Neuronal stem cell (in vitro differentiated cells): ENCODE measurements at regions not wholly inside any gene's neighbourhood (a gene's known extent, or its start where the extent isn't known, plus 50 kb on each side); places are given as distances from the start of the nearest gene placed in this dataset.
A peak's percentile ranks its signal among the peaks of the same experiment; 100 is the strongest.

Experiments used
- DNase-seq: peaks from one replicate; pipeline ENCODE4 v3.0.0-alpha.2; 2013; ENCODE audit warnings: low spot score
- H2AFZ ChIP-seq: one replicate; pipeline ENCODE4 v1.6.1; 2013; ENCODE audit warnings: mild to moderate bottlenecking, low read length, inconsistent platforms
- H2AK5ac ChIP-seq: 2 replicates; pipeline ENCODE4 v1.6.1; 2013; ENCODE audit warnings: low read depth, mild to moderate bottlenecking, inconsistent platforms, low read length, moderate library complexity, mixed read lengths
- H2BK120ac ChIP-seq: 2 replicates; pipeline ENCODE4 v1.6.1; 2013; ENCODE audit warnings: low read depth, mild to moderate bottlenecking, inconsistent platforms, low read length, moderate library complexity, mixed read lengths
- H2BK12ac ChIP-seq: one replicate; pipeline ENCODE4 v1.6.1; 2013; ENCODE audit warnings: low read length, inconsistent platforms
- H2BK15ac ChIP-seq: 2 replicates; pipeline ENCODE4 v1.6.1; 2013; ENCODE audit warnings: mild to moderate bottlenecking, low read length, inconsistent platforms, mixed read lengths
- H2BK5ac ChIP-seq: one replicate; pipeline ENCODE4 v1.6.1; 2013; ENCODE audit warnings: inconsistent platforms, mild to moderate bottlenecking, low read length, moderate library complexity
- H3K14ac ChIP-seq: one replicate; pipeline ENCODE4 v1.6.1; 2013; ENCODE audit warnings: low read length, inconsistent platforms
- H3K18ac ChIP-seq: 2 replicates; pipeline ENCODE4 v1.6.1; 2013; ENCODE audit warnings: low read length, inconsistent platforms
- H3K23ac ChIP-seq: 2 replicates; pipeline ENCODE4 v1.6.1; 2013; ENCODE audit warnings: low read depth, mild to moderate bottlenecking, mixed read lengths, low read length, inconsistent platforms; ENCODE audit not compliant: poor library complexity
- H3K27ac ChIP-seq: replicated peaks from 3 replicates; pipeline ENCODE4 v1.5.1; 2013; ENCODE audit warnings: low read length, inconsistent platforms
- H3K27me3 ChIP-seq, 3 experiments: 2 replicates each; pipeline ENCODE4 v1.6.1; 2013; ENCODE audit warnings: low read length in 3 of 3, mild to moderate bottlenecking in 2 of 3, inconsistent platforms in 1 of 3, low read depth in 1 of 3, mixed read lengths in 1 of 3, moderate library complexity in 1 of 3; ENCODE audit not compliant: control insufficient read depth in 3 of 3, insufficient read depth in 3 of 3
- H3K36me3 ChIP-seq, 2 donors: replicated peaks in 1 of 2; 2 replicates each; pipeline ENCODE4 v1.6.1; 2013; ENCODE audit warnings: low read length in 2 of 2; ENCODE audit not compliant: control insufficient read depth in 2 of 2, insufficient read depth in 2 of 2
- H3K4ac ChIP-seq: 2 replicates; pipeline ENCODE4 v1.6.1; 2013; ENCODE audit warnings: inconsistent platforms, mild to moderate bottlenecking, low read length, moderate library complexity
- H3K4me1 ChIP-seq, 2 donors: 1 replicate in 1 of 2; 2 replicates in 1 of 2; pipeline ENCODE4 v1.6.1; 2013; ENCODE audit warnings: low read length in 2 of 2, low read depth in 1 of 2; ENCODE audit not compliant: control insufficient read depth in 2 of 2, insufficient read depth in 1 of 2
- H3K4me2 ChIP-seq: one replicate; pipeline ENCODE4 v1.6.1; 2013; ENCODE audit warnings: mild to moderate bottlenecking, low read length, inconsistent platforms; ENCODE audit not compliant: insufficient read depth, poor library complexity, severe bottlenecking
- H3K4me3 ChIP-seq, 2 donors: 2 replicates each; pipeline ENCODE4 v1.5.1; 2013; ENCODE audit warnings: low read length in 2 of 2, mild to moderate bottlenecking in 2 of 2, inconsistent platforms in 1 of 2, moderate library complexity in 1 of 2
- H3K79me1 ChIP-seq: one replicate; pipeline ENCODE4 v1.6.1; 2013; ENCODE audit warnings: low read depth, mild to moderate bottlenecking, inconsistent platforms, low read length, moderate library complexity
- H3K9ac ChIP-seq: one replicate; pipeline ENCODE4 v1.6.1; 2013; ENCODE audit warnings: mild to moderate bottlenecking, low read depth, low read length, inconsistent platforms; ENCODE audit not compliant: poor library complexity
- H3K9me3 ChIP-seq, 2 donors: replicated peaks in 1 of 2; 2 replicates each; pipeline versions ENCODE3 to v1.6.1; 2013; ENCODE audit warnings: low read length in 2 of 2, mild to moderate bottlenecking in 2 of 2, inconsistent platforms in 1 of 2, low read depth in 1 of 2, mixed read lengths in 1 of 2, moderate library complexity in 1 of 2; ENCODE audit not compliant: control insufficient read depth in 2 of 2, insufficient read depth in 1 of 2
- H4K8ac ChIP-seq: one replicate; pipeline ENCODE4 v1.6.1; 2013; ENCODE audit warnings: low read depth, mild to moderate bottlenecking, inconsistent platforms, low read length, moderate library complexity
- H4K91ac ChIP-seq: one replicate; pipeline ENCODE4 v1.6.1; 2013; ENCODE audit warnings: low read length, low read depth, mild to moderate bottlenecking, inconsistent platforms; ENCODE audit not compliant: poor library complexity
- WGBS, 2 donors: extraction: QIAGEN DNeasy Blood & Tissue Kit; methylation state at CpG; one replicate each; pipeline ENCODE4 v1.1.7; 2013; ENCODE audit warnings: missing lambda C conversion rate in 2 of 2, mixed read lengths in 1 of 2; ENCODE audit not compliant: insufficient read length in 2 of 2, insufficient replicate concordance in 1 of 2; ENCODE audit errors: extremely low coverage in 2 of 2; 5-methylcytosine and 5-hydroxymethylcytosine counted together

DNA sequence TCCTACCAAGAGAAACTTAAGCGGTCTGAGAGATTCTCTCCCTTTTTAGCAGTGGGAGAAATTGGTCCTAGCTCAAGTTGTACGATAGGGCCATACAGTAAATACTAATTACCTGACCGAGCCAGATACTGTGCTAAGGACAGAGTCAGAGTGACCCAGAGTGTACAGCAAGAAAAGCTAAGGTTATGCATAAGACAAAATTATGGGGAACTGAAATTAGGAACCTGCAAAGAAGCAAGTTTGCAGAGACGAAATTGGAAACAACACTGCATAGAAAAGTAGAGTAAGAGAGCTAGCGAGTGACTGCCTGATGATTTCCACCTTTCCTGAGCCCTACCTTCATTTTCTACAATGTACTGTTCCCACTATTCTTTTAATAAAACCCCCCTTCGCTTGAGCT, 278.1 kb downstream of the NKX6-1 start:
- H3K27me3 ChIP-seq, result no peaks in the 10 kb centered on the region
- no peak overlapping the region for H2AK5ac ChIP-seq
- H2BK15ac ChIP-seq, result no peak overlapping the region
- no peak overlapping the region for H3K4me2 ChIP-seq
- no peak for DNase-seq
- no peak overlapping the region for H3K4ac ChIP-seq
- no peak overlapping the region for H3K14ac ChIP-seq
- no peak overlapping the region for H3K4me3 ChIP-seq
- no peak overlapping the region for H4K91ac ChIP-seq
- H3K4me1 ChIP-seq, result peaks cover 2 to 7% of the 10 kb centered on the region in 2 donors
- H3K36me3 ChIP-seq, result no peaks in the 10 kb centered on the region
- H2BK12ac ChIP-seq, result no peak overlapping the region
- H2BK120ac ChIP-seq, result no peak overlapping the region
- H3K79me1 ChIP-seq, result no peaks in the 10 kb centered on the region
- no peak overlapping the region for H2BK5ac ChIP-seq
- no CpG with 5 or more reads among the region's 6 CpGs for WGBS, 2 donors
- no peak overlapping the region for H3K23ac ChIP-seq
- no peak overlapping the region for H3K9ac ChIP-seq
- H3K27ac ChIP-seq, result no peak overlapping the region
- H3K9me3 ChIP-seq, result no peaks in the 10 kb centered on the region
- H2AFZ ChIP-seq, result no peak overlapping the region
- no peak overlapping the region for H3K18ac ChIP-seq
- no peak overlapping the region for H4K8ac ChIP-seq

DNA sequence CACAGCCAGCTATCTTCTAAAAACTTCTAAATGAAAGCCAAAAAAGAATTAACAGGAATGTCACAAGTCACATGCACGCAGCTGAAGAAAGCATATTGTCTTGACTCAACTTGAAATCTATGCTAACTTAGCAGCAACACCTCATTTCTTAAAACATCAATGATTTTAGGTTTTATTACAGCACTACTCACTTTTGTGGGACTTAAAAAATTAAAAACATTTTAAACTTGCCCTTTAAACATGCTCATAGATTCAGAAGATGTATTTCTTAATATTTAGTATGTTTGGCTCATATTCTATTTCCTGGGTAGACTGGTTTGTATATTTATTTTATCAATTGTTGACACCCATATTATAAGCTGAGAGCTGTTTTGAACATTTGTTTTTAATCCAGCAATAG, 279.4 kb downstream of the NKX6-1 start:
- H4K8ac ChIP-seq, result no peak overlapping the region
- no peak overlapping the region for H2BK15ac ChIP-seq
- no peak overlapping the region for H3K4me2 ChIP-seq
- DNase-seq, result no peak
- WGBS, 2 donors, result no CpG with 5 or more reads among the region's 1 CpG
- no peak overlapping the region for H2AK5ac ChIP-seq
- H3K27ac ChIP-seq, result no peak overlapping the region
- H4K91ac ChIP-seq, result no peak overlapping the region
- H2BK120ac ChIP-seq, result no peak overlapping the region
- H3K4ac ChIP-seq, result no peak overlapping the region
- H3K27me3 ChIP-seq, result no peaks in the 10 kb centered on the region
- H3K14ac ChIP-seq, result no peak overlapping the region
- H3K4me1 ChIP-seq, result peaks cover 2 to 7% of the 10 kb centered on the region in 2 donors
- no peak overlapping the region for H3K23ac ChIP-seq
- no peak overlapping the region for H2BK5ac ChIP-seq
- H2AFZ ChIP-seq, result no peak overlapping the region
- no peak overlapping the region for H3K18ac ChIP-seq
- no peaks in the 10 kb centered on the region for H3K79me1 ChIP-seq
- H3K9ac ChIP-seq, result no peak overlapping the region
- H2BK12ac ChIP-seq, result no peak overlapping the region
- H3K36me3 ChIP-seq, result no peaks in the 10 kb centered on the region
- H3K4me3 ChIP-seq, result no peak overlapping the region
- H3K9me3 ChIP-seq, result no peaks in the 10 kb centered on the region

DNA sequence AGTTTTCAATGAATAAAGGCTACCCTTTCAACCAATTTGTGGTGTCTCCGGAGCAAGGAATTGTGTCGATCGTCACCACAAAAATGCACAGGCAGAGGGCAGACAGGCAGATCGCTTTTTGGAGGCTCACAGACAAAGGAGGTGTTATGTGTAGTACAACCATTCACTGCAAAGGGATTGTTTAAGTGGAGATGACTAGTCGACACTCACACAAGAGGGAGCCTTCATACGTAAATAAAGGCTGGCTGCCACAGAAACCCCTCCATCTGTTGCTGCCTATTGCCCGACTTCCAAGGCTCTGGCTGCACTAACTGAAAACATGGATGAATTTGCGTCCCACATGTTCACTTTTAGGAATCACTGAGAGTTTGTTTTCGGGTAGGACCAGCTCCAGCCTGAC, 281.1 kb downstream of the NKX6-1 start:
- Histone ChIP-seq H2AFZ (peak overlapping the region; percentile 17), H3K4ac (no peak overlapping the region), H2BK12ac (no peak overlapping the region), H4K91ac (no peak overlapping the region), H3K9me3 (no peaks in the 10 kb centered on the region), H3K14ac (no peak overlapping the region), H3K4me1 (peaks cover 2 to 6% of the 10 kb centered on the region in 2 donors), H3K27me3 (peaks cover 0 to 2% (median 0%) of the 10 kb centered on the region in 3 experiments), H3K9ac (no peak overlapping the region), H3K4me2 (no peak overlapping the region), H2BK120ac (no peak overlapping the region), H3K79me1 (no peaks in the 10 kb centered on the region), H4K8ac (no peak overlapping the region), H2BK15ac (no peak overlapping the region), H3K36me3 (no peaks in the 10 kb centered on the region), H2BK5ac (no peak overlapping the region), H3K18ac (no peak overlapping the region), H3K23ac (no peak overlapping the region), H2AK5ac (no peak overlapping the region), H3K4me3 (no peak overlapping the region), H3K27ac (no peak overlapping the region)
- DNase-seq, result peak; percentile 14
- no CpG with 5 or more reads among the region's 9 CpGs for WGBS, 2 donors

DNA sequence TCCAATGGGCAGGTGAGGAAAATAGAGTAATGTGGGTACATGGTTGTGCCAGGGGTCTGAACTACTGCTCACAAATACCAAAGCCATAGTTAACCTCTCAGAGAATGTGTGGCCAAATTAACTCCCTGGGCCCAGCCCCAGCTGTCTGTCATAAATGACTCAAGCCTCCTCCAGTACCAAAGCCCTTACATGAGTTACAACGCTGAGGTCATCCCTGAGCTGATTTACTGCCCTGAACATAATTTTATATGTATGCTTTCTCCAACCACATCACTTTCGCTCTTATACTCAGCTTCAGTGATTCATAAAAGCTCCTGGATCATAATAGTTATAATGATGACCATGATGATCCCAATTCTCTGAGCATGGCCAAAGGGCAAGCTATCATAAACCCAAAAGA, 283.9 kb downstream of the NKX6-1 start:
- no peak overlapping the region for H3K4me2 ChIP-seq
- H3K4me1 ChIP-seq, result peaks cover 2 to 6% of the 10 kb centered on the region in 2 donors
- no peak overlapping the region for H4K91ac ChIP-seq
- no peak overlapping the region for H3K23ac ChIP-seq
- no peak overlapping the region for H2AK5ac ChIP-seq
- H3K27me3 ChIP-seq, result peaks cover 0 to 2% (median 0%) of the 10 kb centered on the region in 3 experiments
- H3K36me3 ChIP-seq, result no peaks in the 10 kb centered on the region
- H2BK5ac ChIP-seq, result no peak overlapping the region
- no peak overlapping the region for H2AFZ ChIP-seq
- H3K4ac ChIP-seq, result no peak overlapping the region
- WGBS, 2 donors, result no CpG with 5 or more reads among the region's 2 CpGs
- no peak overlapping the region for H3K14ac ChIP-seq
- H3K4me3 ChIP-seq, result no peak overlapping the region
- no peak overlapping the region for H3K9ac ChIP-seq
- H3K79me1 ChIP-seq, result no peaks in the 10 kb centered on the region
- no peak overlapping the region for H4K8ac ChIP-seq
- no peak overlapping the region for H2BK15ac ChIP-seq
- H3K9me3 ChIP-seq, result no peaks in the 10 kb centered on the region
- no peak for DNase-seq
- no peak overlapping the region for H3K27ac ChIP-seq
- no peak overlapping the region for H2BK12ac ChIP-seq
- no peak overlapping the region for H3K18ac ChIP-seq
- H2BK120ac ChIP-seq, result no peak overlapping the region
